ENCODE measurements at regions not wholly inside any gene's neighbourhood (a gene's known extent, or its start where the extent isn't known, plus 50 kb on each side); places are given as distances from the start of the nearest gene placed in this dataset.

- TF ChIP-seq CTCF (conservative IDR thresholded peaks at IDR 0.05) (no peak), EZH2 (IDR thresholded peaks at IDR 0.05; ENCODE audit: low read depth) (no peak)
Observed at GRCh38 chr19:34049944-34050343, 122.4 kb upstream of the LSM14A start.
